ENCODE measurements at regions not wholly inside any gene's neighbourhood (a gene's known extent, or its start where the extent isn't known, plus 50 kb on each side); places are given as distances from the start of the nearest gene placed in this dataset.

DNA sequence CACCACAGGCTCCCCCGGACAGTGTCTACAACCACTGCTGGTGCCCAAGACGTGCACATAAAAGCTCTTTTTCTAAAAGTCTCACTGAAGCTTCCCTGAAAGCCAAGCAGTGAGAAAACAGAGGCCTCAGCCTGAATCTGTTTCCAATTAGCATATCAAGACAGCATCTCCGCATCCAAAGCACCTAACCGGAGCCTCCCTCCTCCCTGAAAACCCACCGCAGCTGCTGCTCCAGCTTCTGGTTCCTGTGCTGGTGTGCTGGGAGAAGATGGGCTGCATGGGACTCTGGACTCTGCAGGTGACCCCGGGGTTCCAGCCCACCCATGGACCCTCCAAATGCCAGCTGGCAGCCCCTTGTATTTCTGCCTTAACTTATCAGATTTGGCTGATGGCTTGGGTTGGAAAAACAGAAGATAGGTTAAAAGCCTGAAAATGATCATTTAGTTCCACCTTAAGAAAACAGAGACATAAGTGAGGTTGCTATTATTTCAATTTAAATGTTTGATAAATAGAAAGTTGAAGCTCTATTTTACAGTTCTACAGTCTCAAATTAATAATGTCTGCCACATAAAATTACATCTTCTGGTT, 103.3 kb downstream of the TMEM18 start:
- intact Hi-C loops (cut with DNase I), result no loop called here
- Histone ChIP-seq H3K36me3 (no peaks in the 10 kb centered on the region), H3K27ac (no peak overlapping the region), H3K4me1 (no peaks in the 10 kb centered on the region), H3K9me3 (no peaks in the 10 kb centered on the region), H3K27me3 (no peaks in the 10 kb centered on the region), H3K4me3 (no peak overlapping the region)
- no peak for ATAC-seq
- TF ChIP-seq POLR2A (IDR thresholded peaks at IDR 0.05) (no peak), CTCF (IDR thresholded peaks at IDR 0.05) (no peak)
- no peak for DNase-seq
- 37% methylated on average over 5 of the region's 6 CpGs for WGBS (ENCODE audit: insufficient coverage, low coverage, low lambda C conversion rate, missing lambda C conversion rate)

DNA sequence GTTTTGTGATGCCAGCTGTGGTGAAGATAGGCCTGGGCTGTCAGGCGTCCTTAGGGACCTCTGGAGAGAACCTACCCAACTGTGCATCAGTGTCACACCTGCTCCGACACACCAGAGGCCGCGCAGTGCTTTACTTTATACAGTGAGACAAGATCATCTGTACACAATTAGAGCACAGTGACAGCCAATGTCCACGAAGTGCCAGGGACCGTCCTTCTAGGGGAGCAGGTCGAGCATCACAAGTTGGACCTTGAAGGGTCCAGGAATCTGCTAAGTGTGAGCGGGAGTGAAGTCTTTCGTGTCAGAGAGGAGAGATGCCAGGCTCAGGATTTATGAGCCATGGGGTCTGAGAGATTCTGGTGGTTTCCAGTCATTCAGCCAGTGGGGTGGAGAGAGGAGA, 104.2 kb downstream of the TMEM18 start:
- intact Hi-C loops (cut with DNase I), result no loop called here
- no peak overlapping the region for H3K27ac ChIP-seq
- no peaks in the 10 kb centered on the region for H3K36me3 ChIP-seq
- no peaks in the 10 kb centered on the region for H3K4me1 ChIP-seq
- WGBS (ENCODE audit: insufficient coverage, low coverage, low lambda C conversion rate, missing lambda C conversion rate), result 64% methylated on average over 6 of the region's 9 CpGs
- ATAC-seq (no peak), DNase-seq (no peak)
- no peak overlapping the region for H3K4me3 ChIP-seq
- TF ChIP-seq CTCF (IDR thresholded peaks at IDR 0.05), result no peak
- no peak for TF ChIP-seq POLR2A (IDR thresholded peaks at IDR 0.05)
- no peaks in the 10 kb centered on the region for H3K9me3 ChIP-seq
- H3K27me3 ChIP-seq, result no peaks in the 10 kb centered on the region

GRCh38 chr2:569681-570080, 107.5 kb downstream of the TMEM18 start:
- H3K27me3 ChIP-seq, result no peaks in the 10 kb centered on the region
- DNase-seq, result no peak
- H3K4me3 ChIP-seq, result no peak overlapping the region
- H3K27ac ChIP-seq, result no peak overlapping the region
- ATAC-seq, result no peak
- intact Hi-C loops (cut with DNase I), result no loop called here
- TF ChIP-seq CTCF (IDR thresholded peaks at IDR 0.05) (no peak), POLR2A (IDR thresholded peaks at IDR 0.05) (no peak)
- WGBS (ENCODE audit: insufficient coverage, low coverage, low lambda C conversion rate, missing lambda C conversion rate), result 46% methylated on average over 3 of the region's 3 CpGs
- no peaks in the 10 kb centered on the region for H3K36me3 ChIP-seq
- H3K9me3 ChIP-seq, result no peaks in the 10 kb centered on the region
- no peaks in the 10 kb centered on the region for H3K4me1 ChIP-seq

GRCh38 chr2:568639-569235, 108.5 kb downstream of the TMEM18 start:
- DNase-seq (no peak), ATAC-seq (no peak)
- no peak overlapping the region for H3K27ac ChIP-seq
- H3K27me3 ChIP-seq, result no peaks in the 10 kb centered on the region
- no peaks in the 10 kb centered on the region for H3K4me1 ChIP-seq
- no peak overlapping the region for H3K4me3 ChIP-seq
- no peak for TF ChIP-seq CTCF (IDR thresholded peaks at IDR 0.05)
- no peak for TF ChIP-seq POLR2A (IDR thresholded peaks at IDR 0.05)
- intact Hi-C loops (cut with DNase I), result no loop called here
- H3K36me3 ChIP-seq, result no peaks in the 10 kb centered on the region
- no peaks in the 10 kb centered on the region for H3K9me3 ChIP-seq
- WGBS (ENCODE audit: insufficient coverage, low coverage, low lambda C conversion rate, missing lambda C conversion rate), result 58% methylated on average over 4 of the region's 4 CpGs
